HG02884 (cell line): ENCODE measurements at regions not wholly inside any gene's neighbourhood (a gene's known extent, or its start where the extent isn't known, plus 50 kb on each side); places are given as distances from the start of the nearest gene placed in this dataset.
"Not testable (repeated sequence)": the region's sequence is repeated elsewhere in the genome, so short reads cannot be mapped to it uniquely, and the experiment has no call there.

Experiments
- ATAC-seq: cut with Tn5 transposase; IDR thresholded peaks from one replicate; pipeline ENCODE4 v1.9.1; 2021; ENCODE audit warnings: mild to moderate bottlenecking, moderate library complexity; ENCODE audit not compliant: unreplicated experiment

GRCh38 chr5:106306313-106307028 is 1364.3 kb downstream of the EFNA5 start:
- ATAC-seq = no peak

GRCh38 chr5:106303911-106304310 is 1366.8 kb downstream of the EFNA5 start:
- ATAC-seq = no peak

GRCh38 chr5:106292654-106293053 is 1378.1 kb downstream of the EFNA5 start:
- ATAC-seq = no peak

- no peak for ATAC-seq
These were observed 1379.9 kb downstream of the EFNA5 start for GRCh38 chr5:106290841-106291240.

- ATAC-seq = no peak
These were observed 1381.8 kb downstream of the EFNA5 start for GRCh38 chr5:106288979-106289378.

- ATAC-seq = no peak
These were observed 1393.1 kb downstream of the EFNA5 start for GRCh38 chr5:106277540-106278096.

GRCh38 chr5:106269252-106269843 is 1401.4 kb downstream of the EFNA5 start:
- no peak for ATAC-seq

- no peak for ATAC-seq
These were observed 1403.5 kb downstream of the EFNA5 start for GRCh38 chr5:106267256-106267655.

GRCh38 chr5:106262395-106262794 is 1408.3 kb downstream of the EFNA5 start:
- ATAC-seq = no peak

- not testable (repeated sequence) for ATAC-seq
These were observed 1411.2 kb downstream of the EFNA5 start for GRCh38 chr5:106259431-106260090.

- no peak for ATAC-seq
These were observed 1412.1 kb downstream of the EFNA5 start for GRCh38 chr5:106258591-106259125.

GRCh38 chr5:106254784-106255183 is 1416.0 kb downstream of the EFNA5 start:
- no peak for ATAC-seq

GRCh38 chr5:106246044-106246745 is 1424.5 kb downstream of the EFNA5 start:
- ATAC-seq = not testable (repeated sequence)

GRCh38 chr5:106241409-106241808 is 1429.3 kb downstream of the EFNA5 start:
- no peak for ATAC-seq

GRCh38 chr5:106205916-106206571 is 1464.7 kb downstream of the EFNA5 start:
- no peak for ATAC-seq

- no peak for ATAC-seq
These were observed 1468.7 kb downstream of the EFNA5 start for GRCh38 chr5:106202035-106202434.

- no peak for ATAC-seq
These were observed 1469.8 kb downstream of the EFNA5 start for GRCh38 chr5:106200971-106201370.

- no peak for ATAC-seq
These were observed 1474.9 kb downstream of the EFNA5 start for GRCh38 chr5:106195679-106196474.

- ATAC-seq = no peak
These were observed 1481.5 kb downstream of the EFNA5 start for GRCh38 chr5:106189121-106189809.
